Stimulated activated CD4-positive, alpha-beta T cell treated with anti-CD3 and anti-CD28 coated beads, TNF-alpha, amount 100 ng/mL, for 1 hour (primary cell): ENCODE measurements at regions not wholly inside any gene's neighbourhood (a gene's known extent, or its start where the extent isn't known, plus 50 kb on each side); places are given as distances from the start of the nearest gene placed in this dataset.
"Not testable (repeated sequence)": the region's sequence is repeated elsewhere in the genome, so short reads cannot be mapped to it uniquely, and the experiment has no call there.

Experiments used
- DNase-seq, 3 donors: peaks; one replicate each; pipeline ENCODE4 v3.0.0-alpha.2; 2020; ENCODE audit warnings: low read depth in 3 of 3, low spot score in 1 of 3

GRCh38 chr7:36062154-36062815 lies 90.8 kb upstream of the EEPD1 start:
- no peak for DNase-seq

- DNase-seq = no peak
Observed at GRCh38 chr7:36064676-36065075, 88.4 kb upstream of the EEPD1 start.

DNA sequence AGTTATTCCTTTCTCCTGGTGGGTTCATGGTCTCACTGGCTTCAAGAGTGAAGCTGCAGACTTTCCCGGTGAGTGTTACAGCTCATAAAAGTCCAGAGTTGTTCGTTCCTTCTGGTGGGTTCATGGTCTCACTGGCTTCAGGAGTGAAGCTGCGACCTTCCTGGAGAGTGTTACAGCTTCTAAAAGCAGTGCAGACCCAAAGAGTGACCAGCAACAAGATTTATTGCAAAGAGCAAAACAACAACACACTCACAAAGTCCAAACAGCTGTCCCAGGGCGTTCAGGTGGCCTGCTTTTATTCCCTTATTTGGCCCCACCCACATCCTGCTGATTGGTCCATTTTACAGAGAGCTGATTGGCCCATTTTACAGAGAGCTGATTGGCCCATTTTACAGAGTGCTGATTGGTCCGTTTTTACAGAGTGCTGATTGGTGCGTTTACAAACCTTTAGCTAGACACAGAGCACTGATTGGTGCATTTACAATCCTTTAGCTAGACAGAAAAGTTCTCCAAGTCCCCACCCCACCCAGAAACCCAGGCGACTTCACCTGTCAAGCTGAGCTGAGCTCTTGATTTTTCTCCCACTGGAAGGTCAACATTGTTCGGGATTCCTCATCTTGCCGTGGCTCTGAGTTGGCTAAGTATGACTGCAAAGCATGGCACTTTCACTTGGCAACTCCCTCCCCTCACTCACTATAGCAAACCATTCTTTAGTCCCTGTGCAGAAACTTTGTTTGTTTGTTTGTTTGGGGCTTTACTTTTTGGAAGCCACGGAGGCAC lies 87.3 kb upstream of the EEPD1 start:
- DNase-seq = not testable (repeated sequence)

DNA sequence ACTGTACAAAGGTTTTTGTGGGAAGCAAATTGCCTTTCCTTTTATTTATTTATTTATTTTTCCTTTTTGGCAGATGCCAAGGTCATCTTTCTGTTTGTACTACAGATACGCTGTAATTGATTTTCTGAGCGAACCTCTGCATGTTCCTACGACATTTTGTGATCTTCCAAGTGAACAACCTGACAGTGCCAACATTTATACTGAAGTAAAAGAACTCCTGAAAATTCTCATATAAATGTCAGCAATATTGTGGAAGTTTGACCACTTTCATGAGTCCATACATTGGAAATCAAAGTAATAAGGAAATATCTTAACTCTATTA lies 86.8 kb upstream of the EEPD1 start:
- DNase-seq = no peak

DNA sequence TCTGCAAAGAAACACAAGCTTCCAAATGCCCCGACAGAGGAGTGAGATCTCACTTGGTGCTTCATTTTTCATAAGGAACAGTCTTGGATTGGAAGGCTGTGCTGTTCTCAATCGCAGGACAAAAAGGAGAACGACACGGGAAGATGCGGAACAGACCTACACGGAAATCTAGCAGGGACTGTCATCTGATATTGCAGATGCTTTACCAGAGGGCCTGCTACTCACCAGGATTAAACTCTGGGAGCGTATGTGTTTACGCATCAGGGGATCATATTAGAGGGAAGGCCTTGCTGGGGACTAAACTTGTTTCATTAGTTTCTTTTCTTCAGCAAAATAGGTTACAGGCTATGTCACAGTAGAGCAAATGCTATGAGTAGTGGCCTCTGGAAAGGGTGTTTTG lies 82.8 kb upstream of the EEPD1 start:
- no peak for DNase-seq

DNA sequence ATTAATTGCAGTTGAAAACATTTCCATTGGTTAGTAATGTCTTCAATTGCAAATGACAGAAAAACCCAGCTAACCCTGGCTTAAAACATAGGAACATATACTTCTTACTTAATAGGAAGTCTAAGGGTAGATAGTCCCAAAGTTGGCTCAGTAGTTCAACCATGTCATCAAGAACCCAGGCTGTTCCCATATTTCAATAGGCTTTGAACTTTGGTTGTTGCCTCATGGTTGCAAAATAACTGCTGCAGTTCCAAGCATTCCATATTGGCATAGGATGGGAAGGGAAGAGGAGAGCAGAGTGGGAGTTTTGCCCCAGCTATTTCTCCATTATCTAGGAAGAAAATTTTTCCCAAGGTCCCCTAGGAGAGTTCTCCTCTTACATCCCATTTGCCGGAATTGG lies 81.4 kb upstream of the EEPD1 start:
- no peak for DNase-seq

GRCh38 chr7:36072620-36073019 lies 80.4 kb upstream of the EEPD1 start:
- DNase-seq = no peak

GRCh38 chr7:36075561-36075960 lies 77.5 kb upstream of the EEPD1 start:
- DNase-seq = no peak

GRCh38 chr7:36076074-36076473 lies 77.0 kb upstream of the EEPD1 start:
- DNase-seq = no peak

DNA sequence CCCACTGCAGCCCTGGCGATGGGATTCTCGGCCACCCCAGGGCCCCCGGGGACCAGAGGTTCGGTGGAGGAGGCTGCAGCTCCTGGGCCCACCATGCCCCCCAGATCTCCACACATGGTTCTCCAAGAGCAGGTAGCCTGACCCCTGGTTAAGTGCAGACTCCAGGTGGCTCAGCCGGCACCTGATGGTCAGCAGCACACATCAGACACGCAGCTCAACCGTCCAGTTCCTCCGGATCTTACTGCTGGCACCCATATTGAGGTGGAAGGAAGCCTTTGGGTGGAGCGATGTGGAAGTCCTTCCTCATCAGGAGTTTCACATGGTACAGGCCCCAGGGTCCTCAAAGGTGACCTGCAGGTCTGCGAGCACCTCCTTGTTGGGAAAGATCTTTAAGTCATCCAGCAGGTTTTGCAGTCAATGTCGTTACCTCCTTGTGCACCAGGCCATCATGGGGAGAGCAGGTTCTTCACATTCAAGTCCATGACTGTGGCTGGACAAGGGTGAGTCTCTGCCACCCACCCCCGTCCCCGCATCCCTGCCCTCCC lies 74.2 kb upstream of the EEPD1 start:
- no peak for DNase-seq

- no peak for DNase-seq
Observed at GRCh38 chr7:36079446-36080025, 73.5 kb upstream of the EEPD1 start.

- no peak for DNase-seq
Observed at GRCh38 chr7:36080843-36081242, 72.2 kb upstream of the EEPD1 start.

GRCh38 chr7:36082216-36082615 lies 70.8 kb upstream of the EEPD1 start:
- no peak for DNase-seq

- no peak for DNase-seq
Observed at GRCh38 chr7:36082910-36083309, 70.1 kb upstream of the EEPD1 start.

GRCh38 chr7:36083626-36084380 lies 69.3 kb upstream of the EEPD1 start:
- DNase-seq = no peak

DNA sequence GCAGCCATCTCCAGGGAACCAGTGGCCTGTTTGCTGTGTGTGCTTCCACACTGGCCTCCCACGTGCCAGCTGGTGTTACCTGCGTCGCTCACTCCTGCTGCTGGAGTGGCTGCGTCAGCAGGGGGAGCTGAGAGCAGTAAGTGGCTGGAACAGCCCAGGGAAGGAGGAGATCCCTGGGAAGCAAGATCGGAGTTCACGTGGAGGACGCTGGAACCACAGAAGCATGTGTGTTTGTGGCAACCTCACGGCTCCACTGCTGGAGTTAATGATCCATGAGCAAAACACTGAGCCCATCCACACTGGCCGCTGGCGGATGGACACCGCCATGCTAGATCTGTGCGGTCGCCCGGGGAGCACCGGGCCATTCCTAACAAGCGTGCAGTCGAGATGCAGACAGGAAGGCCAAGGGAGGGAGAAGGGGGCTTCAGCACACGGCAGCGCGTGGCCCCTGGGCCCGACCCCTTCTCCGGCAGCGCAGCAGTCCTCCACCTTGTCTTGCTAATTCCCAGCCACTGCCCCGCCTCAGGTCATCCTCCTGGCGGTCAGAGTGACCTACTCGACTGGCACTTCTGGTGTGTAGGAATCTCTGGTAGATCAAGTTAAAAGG lies 68.5 kb upstream of the EEPD1 start:
- no peak for DNase-seq

DNA sequence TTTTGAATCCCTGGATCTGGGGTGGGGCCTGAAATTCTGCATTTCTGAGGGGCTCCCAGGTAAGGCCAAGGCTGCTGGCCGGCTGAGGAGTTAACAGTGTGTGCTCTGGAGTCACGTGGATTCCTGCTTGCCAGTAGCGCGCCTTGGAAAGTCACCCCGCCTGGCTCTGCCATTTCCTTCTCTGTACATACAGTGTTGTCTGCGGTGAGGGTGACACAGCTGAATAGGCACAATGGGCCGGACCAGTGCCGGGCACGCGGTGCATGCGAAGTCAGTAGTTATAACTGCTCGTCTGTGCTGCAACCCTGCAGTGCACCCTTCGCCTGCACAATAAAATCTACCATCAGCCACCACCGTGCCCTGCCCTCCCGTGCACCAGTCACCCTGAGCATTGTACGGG lies 68.0 kb upstream of the EEPD1 start:
- no peak for DNase-seq

- DNase-seq = no peak
Observed at GRCh38 chr7:36086571-36086970, 66.5 kb upstream of the EEPD1 start.

- no peak for DNase-seq
Observed at GRCh38 chr7:36088553-36088952, 64.5 kb upstream of the EEPD1 start.

GRCh38 chr7:36088966-36089365 lies 64.1 kb upstream of the EEPD1 start:
- no peak for DNase-seq
